ENCODE measurements at regions not wholly inside any gene's neighbourhood (a gene's known extent, or its start where the extent isn't known, plus 50 kb on each side); places are given as distances from the start of the nearest gene placed in this dataset.

DNA sequence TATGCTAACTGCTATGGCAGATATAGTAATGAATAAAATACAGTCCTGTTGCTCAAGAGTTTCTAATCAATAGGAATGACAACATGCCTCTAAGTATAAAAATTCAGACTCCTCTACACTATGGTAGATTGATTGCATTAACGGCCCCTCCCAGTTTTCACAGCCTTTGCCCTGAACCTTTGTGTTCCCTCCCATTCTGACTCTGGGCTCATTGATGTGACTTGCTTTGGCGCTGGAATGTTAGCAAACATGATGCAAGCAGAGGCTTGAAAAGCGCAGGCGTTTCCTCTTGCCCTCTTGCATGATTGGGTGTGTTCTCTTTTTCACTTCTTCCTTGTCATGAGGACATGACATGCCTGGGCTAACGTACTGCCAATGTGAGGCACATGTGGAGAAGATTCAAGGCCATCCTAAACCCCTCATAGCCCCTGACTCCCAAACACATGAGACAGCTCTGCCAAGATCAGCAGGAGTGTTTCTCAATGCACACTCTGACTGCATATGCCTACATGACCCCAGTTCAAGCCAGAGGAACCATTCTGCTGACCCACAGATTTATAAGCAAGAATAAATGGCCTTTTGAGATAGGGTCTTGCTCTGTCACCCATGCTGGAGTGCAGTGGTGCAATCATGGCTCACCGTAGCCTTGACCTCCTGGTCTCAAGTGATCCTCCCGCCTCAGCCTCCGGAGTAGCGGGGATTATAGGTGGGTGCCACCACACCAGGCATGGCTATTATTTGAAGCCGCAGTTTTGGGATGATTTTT lies 49.7 kb upstream of the CD28 start:
- Mint-ChIP-seq H3K9me3 (no peaks in the 10 kb centered on the region), H3K27me3 (ENCODE audit: low read depth) (no peaks in the 10 kb centered on the region), H3K27ac (no peak overlapping the region), H3K4me3 (ENCODE audit: low read depth) (no peak overlapping the region), H3K4me1 (ENCODE audit: low read depth) (peaks cover 38% of the 10 kb centered on the region), H3K36me3 (ENCODE audit: low read depth) (no peaks in the 10 kb centered on the region)
- no peak for DNase-seq (ENCODE audit: low spot score)
- intact Hi-C loops (cut with micrococcal nuclease), result loop anchor here (2.0 to 5.0 kb wide), 2 partner anchors 48 to 126 kb away; no protein-coding TSS in a partner anchor
